ENCODE measurements at regions not wholly inside any gene's neighbourhood (a gene's known extent, or its start where the extent isn't known, plus 50 kb on each side); places are given as distances from the start of the nearest gene placed in this dataset.

DNA sequence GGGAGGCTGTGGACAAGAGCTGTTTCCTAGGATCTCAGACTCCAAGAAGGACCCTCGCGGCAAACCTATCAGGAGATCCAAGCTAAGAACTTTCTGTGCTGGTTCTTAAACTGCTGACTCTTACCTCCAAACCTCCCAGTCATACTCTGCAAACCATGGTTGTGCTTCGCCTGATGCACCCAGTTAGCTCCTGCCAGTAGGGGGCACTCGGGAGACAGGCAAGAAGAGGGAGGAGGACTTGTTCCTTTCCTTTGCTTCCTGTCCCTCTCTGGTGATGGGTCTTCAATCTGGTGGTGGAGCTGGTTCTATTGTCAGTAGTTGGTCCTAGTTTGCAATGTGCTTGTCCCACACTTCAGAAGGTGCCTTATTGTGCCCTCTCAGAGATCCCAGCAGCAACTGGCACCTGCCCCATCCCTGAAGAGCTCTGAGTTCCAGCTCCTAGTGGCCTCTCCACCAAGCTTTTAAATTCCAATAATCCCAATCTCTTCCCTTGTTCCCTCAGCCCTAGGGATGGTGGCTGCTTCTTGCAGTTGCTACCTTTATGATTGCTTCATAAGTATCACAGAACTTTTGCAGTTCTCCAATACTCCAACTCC is 113.5 kb upstream of the RPL38 start:
- H3K4me3 ChIP-seq (replicated peaks; ENCODE audit: low read depth, low read length) = no peak overlapping the region
- no peak for DNase-seq (ENCODE audit: extremely low read depth, low read depth)
- TF ChIP-seq, protein P1, sequence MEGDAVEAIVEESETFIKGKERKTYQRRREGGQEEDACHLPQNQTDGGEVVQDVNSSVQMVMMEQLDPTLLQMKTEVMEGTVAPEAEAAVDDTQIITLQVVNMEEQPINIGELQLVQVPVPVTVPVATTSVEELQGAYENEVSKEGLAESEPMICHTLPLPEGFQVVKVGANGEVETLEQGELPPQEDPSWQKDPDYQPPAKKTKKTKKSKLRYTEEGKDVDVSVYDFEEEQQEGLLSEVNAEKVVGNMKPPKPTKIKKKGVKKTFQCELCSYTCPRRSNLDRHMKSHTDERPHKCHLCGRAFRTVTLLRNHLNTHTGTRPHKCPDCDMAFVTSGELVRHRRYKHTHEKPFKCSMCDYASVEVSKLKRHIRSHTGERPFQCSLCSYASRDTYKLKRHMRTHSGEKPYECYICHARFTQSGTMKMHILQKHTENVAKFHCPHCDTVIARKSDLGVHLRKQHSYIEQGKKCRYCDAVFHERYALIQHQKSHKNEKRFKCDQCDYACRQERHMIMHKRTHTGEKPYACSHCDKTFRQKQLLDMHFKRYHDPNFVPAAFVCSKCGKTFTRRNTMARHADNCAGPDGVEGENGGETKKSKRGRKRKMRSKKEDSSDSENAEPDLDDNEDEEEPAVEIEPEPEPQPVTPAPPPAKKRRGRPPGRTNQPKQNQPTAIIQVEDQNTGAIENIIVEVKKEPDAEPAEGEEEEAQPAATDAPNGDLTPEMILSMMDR (IDR thresholded peaks at IDR 0.05; ENCODE audit: low read depth, low read length, missing control alignments) = peak; percentile 65

GRCh38 chr17:74094651-74095050 is 108.8 kb upstream of the RPL38 start:
- TF ChIP-seq, protein P1 (IDR thresholded peaks at IDR 0.05; ENCODE audit: low read depth, low read length, missing control alignments) = no peak
- H3K4me3 ChIP-seq (replicated peaks; ENCODE audit: low read depth, low read length) = no peak overlapping the region
- DNase-seq (ENCODE audit: extremely low read depth, low read depth) = no peak

GRCh38 chr17:74096456-74096855 is 107.0 kb upstream of the RPL38 start:
- H3K4me3 ChIP-seq (replicated peaks; ENCODE audit: low read depth, low read length) = no peak overlapping the region
- no peak for DNase-seq (ENCODE audit: extremely low read depth, low read depth)
- TF ChIP-seq, protein P1 (IDR thresholded peaks at IDR 0.05; ENCODE audit: low read depth, low read length, missing control alignments) = no peak

DNA sequence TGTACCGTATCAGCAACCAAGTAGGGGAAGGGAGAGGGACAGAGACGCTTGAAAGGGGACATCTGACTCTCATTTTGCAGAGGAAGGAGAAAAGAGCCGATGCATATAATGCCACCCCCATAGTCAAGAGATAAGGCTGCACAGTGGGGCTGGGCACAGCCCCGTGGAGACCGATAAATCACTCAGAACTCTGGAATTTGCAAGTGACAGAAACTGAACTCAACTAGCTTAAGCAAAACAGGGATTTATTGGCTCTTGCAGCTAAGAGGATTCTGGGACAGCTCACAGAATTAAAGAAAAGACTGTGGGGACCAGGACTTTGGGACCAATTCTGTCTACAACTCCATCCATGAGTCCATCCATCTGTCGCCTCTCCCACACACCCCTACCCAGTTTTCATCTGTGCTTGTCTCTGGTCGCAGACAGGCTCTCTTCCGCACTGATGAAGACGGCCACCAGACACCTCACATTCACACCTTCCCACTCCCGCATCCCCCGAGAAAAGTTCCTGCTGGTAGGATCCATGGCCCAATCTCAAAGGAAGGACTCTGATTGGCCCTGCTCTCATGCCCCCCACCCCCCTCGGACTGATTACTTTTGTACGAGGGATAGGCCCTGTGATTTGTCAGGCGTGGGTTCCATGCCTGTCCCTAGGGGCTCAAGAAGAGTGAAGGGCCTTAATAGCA is 105.9 kb upstream of the RPL38 start:
- TF ChIP-seq, protein P1 (IDR thresholded peaks at IDR 0.05; ENCODE audit: low read depth, low read length, missing control alignments) = no peak
- H3K4me3 ChIP-seq (replicated peaks; ENCODE audit: low read depth, low read length) = no peak overlapping the region
- DNase-seq (ENCODE audit: extremely low read depth, low read depth) = no peak

- DNase-seq (ENCODE audit: extremely low read depth, low read depth) = no peak
- TF ChIP-seq, protein P1 (IDR thresholded peaks at IDR 0.05; ENCODE audit: low read depth, low read length, missing control alignments) = no peak
- H3K4me3 ChIP-seq (replicated peaks; ENCODE audit: low read depth, low read length) = no peak overlapping the region
Observed at GRCh38 chr17:74098136-74099024, 105.1 kb upstream of the RPL38 start.

- no peak overlapping the region for H3K4me3 ChIP-seq (replicated peaks; ENCODE audit: low read depth, low read length)
- TF ChIP-seq, protein P1 (IDR thresholded peaks at IDR 0.05; ENCODE audit: low read depth, low read length, missing control alignments) = no peak
- DNase-seq (ENCODE audit: extremely low read depth, low read depth) = no peak
Observed at GRCh38 chr17:74099442-74100340, 103.8 kb upstream of the RPL38 start.
